Hepatocyte (in vitro differentiated cells): ENCODE measurements at regions not wholly inside any gene's neighbourhood (a gene's known extent, or its start where the extent isn't known, plus 50 kb on each side); places are given as distances from the start of the nearest gene placed in this dataset.

Experiments
- DNase-seq: peaks from one replicate; pipeline ENCODE4 v3.0.0-alpha.2; 2016; ENCODE audit warnings: low spot score
- H2AFZ ChIP-seq: fragments of 200-600 bp; sonication (generic); 2 replicates; pipeline ENCODE4 v1.6.0; 2016; ENCODE audit warnings: antibody characterized with exemption, mild to moderate bottlenecking
- H3K27ac ChIP-seq: fragments of 200-600 bp; sonication (generic); 2 replicates; pipeline ENCODE4 v1.5.1; 2016; ENCODE audit warnings: mild to moderate bottlenecking
- H3K27me3 ChIP-seq: fragments of 200-600 bp; sonication (generic); 2 replicates; pipeline ENCODE4 v1.6.1; 2016
- H3K36me3 ChIP-seq: fragments of 200-600 bp; sonication (generic); replicated peaks from 2 replicates; pipeline ENCODE4 v1.5.1; 2016; ENCODE audit warnings: low read depth; ENCODE audit not compliant: insufficient read depth
- H3K4me1 ChIP-seq: fragments of 200-600 bp; sonication (generic); 2 replicates; pipeline ENCODE4 v1.5.1; 2016; ENCODE audit warnings: mild to moderate bottlenecking, moderate library complexity; ENCODE audit not compliant: insufficient read depth
- H3K4me2 ChIP-seq: fragments of 200-600 bp; sonication (generic); 2 replicates; pipeline ENCODE4 v1.6.0; 2016
- H3K4me3 ChIP-seq: fragments of 200-600 bp; sonication (generic); 2 replicates; pipeline ENCODE4 v1.5.1; 2016; ENCODE audit warnings: mild to moderate bottlenecking
- H3K79me2 ChIP-seq: fragments of 200-600 bp; sonication (generic); 2 replicates; pipeline ENCODE4 v1.6.0; 2017; ENCODE audit warnings: mild to moderate bottlenecking
- H3K9me2 ChIP-seq: fragments of 200-600 bp; sonication (generic); replicated peaks from 2 replicates; pipeline ENCODE4 v1.6.0; 2017; ENCODE audit warnings: mild to moderate bottlenecking; ENCODE audit not compliant: insufficient read depth
- H3K9me3 ChIP-seq: fragments of 200-600 bp; sonication (generic); 2 replicates; pipeline ENCODE4 v1.5.1; 2016; ENCODE audit warnings: low read depth, mild to moderate bottlenecking
- H4K20me1 ChIP-seq: fragments of 200-600 bp; sonication (generic); 2 replicates; pipeline ENCODE4 v1.6.0; 2016; ENCODE audit warnings: mild to moderate bottlenecking; ENCODE audit not compliant: insufficient read depth, poor library complexity, severe bottlenecking
- CTCF ChIP-seq: fragments of 200-600 bp; sonication (generic); IDR thresholded peaks from 2 replicates; pipeline ENCODE4 v1.5.1; 2016; ENCODE audit warnings: antibody characterized with exemption, mild to moderate bottlenecking; ENCODE audit not compliant: poor library complexity
- EZH2 ChIP-seq: fragments of 200-600 bp; sonication (generic); IDR thresholded peaks from 2 replicates; pipeline ENCODE4 v1.6.1; 2016; ENCODE audit warnings: antibody characterized with exemption, mild to moderate bottlenecking, borderline replicate concordance
- EZH2phosphoT487 ChIP-seq: fragments of 200-600 bp; sonication (generic); IDR thresholded peaks from one replicate; pipeline ENCODE4 v1.6.1; 2018; ENCODE audit warnings: antibody characterized with exemption, mild to moderate bottlenecking, low read depth, moderate library complexity; ENCODE audit not compliant: unreplicated experiment, severe bottlenecking
- WGBS: methylation state at CpG from one replicate; pipeline ENCODE4 v1.1.6; 2016; ENCODE audit warnings: low lambda C conversion rate; ENCODE audit errors: missing lambda C conversion rate; 5-methylcytosine and 5-hydroxymethylcytosine counted together

GRCh38 chr16:14324581-14324980 is 253.5 kb downstream of the MRTFB start:
- DNase-seq, result peak; percentile 58
- Histone ChIP-seq H3K36me3 (no peaks in the 10 kb centered on the region), H4K20me1 (no peaks in the 10 kb centered on the region), H3K9me3 (no peaks in the 10 kb centered on the region), H3K27me3 (no peaks in the 10 kb centered on the region), H3K4me1 (peaks cover 12% of the 10 kb centered on the region), H3K27ac (no peak overlapping the region), H3K4me2 (no peak overlapping the region), H3K4me3 (no peak overlapping the region), H2AFZ (no peak overlapping the region), H3K9me2 (no peaks in the 10 kb centered on the region), H3K79me2 (no peaks in the 10 kb centered on the region)
- WGBS, result 77% methylated on average over 7 of the region's 7 CpGs
- TF ChIP-seq EZH2 (no peak), CTCF (no peak), EZH2phosphoT487 (no peak)

GRCh38 chr16:14322186-14322585 is 251.1 kb downstream of the MRTFB start:
- no peak for DNase-seq
- TF ChIP-seq CTCF, result no peak
- TF ChIP-seq EZH2phosphoT487, result no peak
- TF ChIP-seq EZH2, result no peak
- Histone ChIP-seq H3K4me1 (peaks cover 12% of the 10 kb centered on the region), H2AFZ (no peak overlapping the region), H3K79me2 (peaks cover 2% of the 10 kb centered on the region), H4K20me1 (no peaks in the 10 kb centered on the region), H3K4me3 (no peak overlapping the region), H3K36me3 (no peaks in the 10 kb centered on the region), H3K4me2 (no peak overlapping the region), H3K27ac (no peak overlapping the region), H3K9me3 (no peaks in the 10 kb centered on the region), H3K27me3 (no peaks in the 10 kb centered on the region), H3K9me2 (no peaks in the 10 kb centered on the region)
- WGBS, result 97% methylated on average over 9 of the region's 9 CpGs

- no peak for TF ChIP-seq CTCF
- TF ChIP-seq EZH2phosphoT487, result no peak
- TF ChIP-seq EZH2, result no peak
- WGBS, result 95% methylated on average over 6 of the region's 6 CpGs
- no peak overlapping the region for H2AFZ ChIP-seq
- no peak overlapping the region for H3K27ac ChIP-seq
- no peaks in the 10 kb centered on the region for H3K27me3 ChIP-seq
- no peaks in the 10 kb centered on the region for H3K9me3 ChIP-seq
- H3K79me2 ChIP-seq, result peaks cover 3% of the 10 kb centered on the region
- H3K36me3 ChIP-seq, result no peaks in the 10 kb centered on the region
- H3K4me1 ChIP-seq, result peaks cover 12% of the 10 kb centered on the region
- H3K4me2 ChIP-seq, result no peak overlapping the region
- H4K20me1 ChIP-seq, result no peaks in the 10 kb centered on the region
- no peak overlapping the region for H3K4me3 ChIP-seq
- no peak for DNase-seq
- H3K9me2 ChIP-seq, result no peaks in the 10 kb centered on the region
These were observed 250.4 kb downstream of the MRTFB start for GRCh38 chr16:14321542-14321941.

GRCh38 chr16:14320406-14320805 is 249.3 kb downstream of the MRTFB start:
- H3K36me3 ChIP-seq, result no peaks in the 10 kb centered on the region
- no peaks in the 10 kb centered on the region for H4K20me1 ChIP-seq
- H3K9me2 ChIP-seq, result no peaks in the 10 kb centered on the region
- H3K4me3 ChIP-seq, result no peak overlapping the region
- no peak overlapping the region for H3K4me2 ChIP-seq
- 97% methylated on average over 4 of the region's 4 CpGs for WGBS
- peaks cover 10% of the 10 kb centered on the region for H3K79me2 ChIP-seq
- H3K27ac ChIP-seq, result no peak overlapping the region
- no peak overlapping the region for H2AFZ ChIP-seq
- H3K9me3 ChIP-seq, result no peaks in the 10 kb centered on the region
- DNase-seq, result no peak
- TF ChIP-seq EZH2 (no peak), CTCF (no peak), EZH2phosphoT487 (no peak)
- H3K27me3 ChIP-seq, result no peaks in the 10 kb centered on the region
- H3K4me1 ChIP-seq, result peaks cover 2% of the 10 kb centered on the region
